B cell (primary cell): ENCODE measurements at regions not wholly inside any gene's neighbourhood (a gene's known extent, or its start where the extent isn't known, plus 50 kb on each side); places are given as distances from the start of the nearest gene placed in this dataset.
"Not testable (repeated sequence)": the region's sequence is repeated elsewhere in the genome, so short reads cannot be mapped to it uniquely, and the experiment has no call there.

Experiments used
- ATAC-seq: fragments of 200-7000 bp; cut with Tn5 transposase; one replicate; pipeline ENCODE4 v1.10.0; 2021; ENCODE audit warnings: low read depth, mild to moderate bottlenecking, moderate number of reproducible peaks, moderate library complexity
- CTCF ChIA-PET: fragments of 350-600 bp; sonication (Branson Sonifier 250); formaldehyde crosslinking; loops from one replicate; lab custom pipeline; 2021; ENCODE audit warnings: antibody characterized with exemption, inconsistent platforms; lab: Charles Lee
- POLR2A ChIA-PET: fragments of 350-600 bp; sonication (Branson Sonifier 250); formaldehyde crosslinking; loops from one replicate; lab custom pipeline; 2021; ENCODE audit warnings: antibody characterized with exemption; lab: Charles Lee
- DNase-seq: peaks from one replicate; pipeline ENCODE4 v3.0.0; 2013
- H2AFZ ChIP-seq: 2 replicates; pipeline ENCODE4 v1.6.1; 2012; ENCODE audit warnings: mild to moderate bottlenecking, low read depth, low read length; ENCODE audit not compliant: insufficient read depth, poor library complexity, severe bottlenecking
- H3K27ac ChIP-seq, 2 donors: 1 replicate in 1 of 2; 2 replicates in 1 of 2; pipeline ENCODE4 v1.5.1; 2012 to 2013; ENCODE audit warnings: low read length in 2 of 2, mild to moderate bottlenecking in 2 of 2, moderate library complexity in 1 of 2
- H3K27me3 ChIP-seq, 4 experiments: fragments of 200-600 bp in 1 of 4; sonication (generic) in 1 of 4; replicated peaks in 1 of 4; 1 replicate in 2 of 4; 2 replicates in 2 of 4; pipeline versions ENCODE4 v1.6.1 to v1.7.0; 2013 to 2016; ENCODE audit warnings: low read length in 3 of 4, mild to moderate bottlenecking in 2 of 4, mixed read lengths in 1 of 4, moderate library complexity in 1 of 4; ENCODE audit not compliant: insufficient read depth in 4 of 4, control insufficient read depth in 3 of 4; ENCODE audit errors: control extremely low read depth in 1 of 4
- H3K36me3 ChIP-seq, 2 experiments: replicated peaks in 1 of 2; 1 replicate in 1 of 2; 2 replicates in 1 of 2; pipeline versions ENCODE4 v1.6.1 to v1.7.1; 2013; ENCODE audit warnings: low read length in 1 of 2; ENCODE audit not compliant: insufficient read depth in 2 of 2, control insufficient read depth in 1 of 2; ENCODE audit errors: control extremely low read depth in 1 of 2, extremely low read depth in 1 of 2
- H3K4me1 ChIP-seq, 2 donors: fragments of 200-600 bp in 1 of 2; sonication (generic) in 1 of 2; 1 replicate in 1 of 2; 2 replicates in 1 of 2; pipeline versions ENCODE4 v1.5.1 to v1.6.1; 2013 to 2017; ENCODE audit warnings: low read length in 2 of 2; ENCODE audit not compliant: control insufficient read depth in 2 of 2, insufficient read depth in 2 of 2
- H3K4me2 ChIP-seq: replicated peaks from 2 replicates; pipeline ENCODE3; 2012; ENCODE audit warnings: mild to moderate bottlenecking, low read depth, low read length; ENCODE audit not compliant: poor library complexity, severe bottlenecking
- H3K4me3 ChIP-seq, 5 experiments: fragments of 200-600 bp in 1 of 5; sonication (generic) in 1 of 5; 1 replicate in 3 of 5; 2 replicates in 2 of 5; pipeline versions ENCODE4 v1.5.1 to v1.7.0; 2011 to 2016; ENCODE audit warnings: low read length in 4 of 5, mild to moderate bottlenecking in 4 of 5, low read depth in 2 of 5, control low read depth in 1 of 5, moderate library complexity in 1 of 5; ENCODE audit not compliant: insufficient read depth in 1 of 5; ENCODE audit errors: control extremely low read depth in 1 of 5, extremely low read depth in 1 of 5
- H3K79me2 ChIP-seq: fragments of 200-600 bp; sonication (generic); one replicate; pipeline ENCODE4 v1.6.0; 2016; ENCODE audit warnings: low read length; ENCODE audit not compliant: control insufficient read depth, insufficient read depth
- H3K9ac ChIP-seq: fragments of 200-600 bp; sonication (generic); 2 replicates; pipeline ENCODE4 v1.6.1; 2017; ENCODE audit warnings: mild to moderate bottlenecking, low read length, moderate library complexity
- H3K9me3 ChIP-seq, 3 donors: one replicate each; pipeline versions ENCODE4 v1.6.1 to v1.7.1; 2013; ENCODE audit warnings: low read length in 2 of 3; ENCODE audit not compliant: control insufficient read depth in 2 of 3, insufficient read depth in 1 of 3; ENCODE audit errors: control extremely low read depth in 1 of 3
- H4K20me1 ChIP-seq: 2 replicates; pipeline ENCODE4 v1.6.0; 2012; ENCODE audit warnings: mild to moderate bottlenecking, low read length; ENCODE audit not compliant: insufficient read depth, control insufficient read depth, poor library complexity, severe bottlenecking
- H3K27ac Mint-ChIP-seq: one replicate; pipeline ENCODE4 v1.8.0; 2021; ENCODE audit warnings: mixed read lengths
- H3K27me3 Mint-ChIP-seq: one replicate; pipeline ENCODE4 v1.8.0; 2021; ENCODE audit warnings: mixed read lengths
- H3K4me1 Mint-ChIP-seq: one replicate; pipeline ENCODE4 v1.8.0; 2021; ENCODE audit warnings: mixed read lengths
- H3K4me3 Mint-ChIP-seq: one replicate; pipeline ENCODE4 v1.8.0; 2021; ENCODE audit warnings: mixed read lengths
- H3K9me3 Mint-ChIP-seq: one replicate; pipeline ENCODE4 v1.8.0; 2022; ENCODE audit warnings: mixed read lengths; ENCODE audit not compliant: insufficient read depth
- WGBS: methylation state at CpG from one replicate; pipeline ENCODE4 v1.1.5; 2013; ENCODE audit warnings: missing lambda C conversion rate; ENCODE audit not compliant: insufficient coverage; 5-methylcytosine and 5-hydroxymethylcytosine counted together
- intact Hi-C: fragments of 100-400 bp; cut with micrococcal nuclease; formaldehyde crosslinking; loops from one replicate; pipeline ENCODE4 v1.10.0; 2022

DNA sequence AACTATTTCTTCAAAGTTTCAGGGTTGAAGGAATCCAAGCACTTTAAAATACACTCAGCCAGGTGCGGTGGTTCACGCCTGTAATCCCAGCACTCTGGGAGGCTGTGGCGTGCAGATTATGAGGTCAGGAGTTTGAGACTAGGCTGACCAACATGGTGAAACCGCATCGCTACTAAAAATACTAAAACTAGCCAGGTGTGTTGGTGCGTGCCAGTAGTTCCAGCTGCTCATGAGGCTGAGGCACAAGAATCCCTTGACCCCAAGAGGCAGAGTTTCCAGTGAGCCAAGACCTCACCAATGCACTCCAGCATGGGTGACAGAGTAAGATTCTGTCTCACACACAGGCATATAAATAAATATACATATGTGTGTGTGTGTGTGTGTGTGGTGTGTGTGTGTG, 85.2 kb downstream of the HSFY2 start:
- H3K4me1 Mint-ChIP-seq, intact Hi-C loops, H3K27ac Mint-ChIP-seq, CTCF ChIA-PET, H3K9me3 Mint-ChIP-seq, H3K4me3 Mint-ChIP-seq, H4K20me1 ChIP-seq, H3K27ac ChIP-seq, POLR2A ChIA-PET, H3K79me2 ChIP-seq, H3K4me2 ChIP-seq, H3K36me3 ChIP-seq, H3K4me3 ChIP-seq, H2AFZ ChIP-seq, ATAC-seq, H3K9me3 ChIP-seq, DNase-seq, H3K4me1 ChIP-seq, H3K27me3 Mint-ChIP-seq, H3K9ac ChIP-seq, H3K27me3 ChIP-seq: not testable (repeated sequence)
- WGBS, result no CpG with 5 or more reads among the region's 6 CpGs

DNA sequence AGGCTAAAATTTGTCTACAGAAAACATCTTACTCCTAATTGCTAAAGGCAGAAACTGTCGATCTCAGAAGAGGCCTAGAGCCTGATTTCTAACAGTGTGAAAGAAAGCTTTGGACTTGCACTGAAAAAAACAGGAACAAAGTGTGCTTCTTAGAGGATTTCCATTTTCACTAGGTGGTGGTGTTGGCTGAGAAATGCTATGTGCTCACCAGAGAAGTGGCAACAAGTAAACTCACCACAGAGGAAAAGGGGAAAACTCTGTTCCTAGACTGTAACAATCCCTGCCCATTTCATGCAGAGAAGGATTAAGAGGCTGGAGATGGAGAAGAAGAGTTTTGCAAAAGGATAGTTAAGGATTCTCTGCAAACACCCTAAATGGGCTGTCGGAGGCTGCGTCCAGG, 84.1 kb downstream of the HSFY2 start:
- H3K9me3 ChIP-seq, intact Hi-C loops, H4K20me1 ChIP-seq, H3K4me3 ChIP-seq, H3K4me1 ChIP-seq, H3K27me3 ChIP-seq, CTCF ChIA-PET, H3K4me1 Mint-ChIP-seq, H3K27ac Mint-ChIP-seq, H3K9me3 Mint-ChIP-seq, POLR2A ChIA-PET, H2AFZ ChIP-seq, H3K36me3 ChIP-seq, H3K4me3 Mint-ChIP-seq, H3K27me3 Mint-ChIP-seq, H3K79me2 ChIP-seq, H3K27ac ChIP-seq, ATAC-seq, DNase-seq, H3K4me2 ChIP-seq, H3K9ac ChIP-seq: not testable (repeated sequence)
- WGBS, result no CpG with 5 or more reads among the region's 3 CpGs

DNA sequence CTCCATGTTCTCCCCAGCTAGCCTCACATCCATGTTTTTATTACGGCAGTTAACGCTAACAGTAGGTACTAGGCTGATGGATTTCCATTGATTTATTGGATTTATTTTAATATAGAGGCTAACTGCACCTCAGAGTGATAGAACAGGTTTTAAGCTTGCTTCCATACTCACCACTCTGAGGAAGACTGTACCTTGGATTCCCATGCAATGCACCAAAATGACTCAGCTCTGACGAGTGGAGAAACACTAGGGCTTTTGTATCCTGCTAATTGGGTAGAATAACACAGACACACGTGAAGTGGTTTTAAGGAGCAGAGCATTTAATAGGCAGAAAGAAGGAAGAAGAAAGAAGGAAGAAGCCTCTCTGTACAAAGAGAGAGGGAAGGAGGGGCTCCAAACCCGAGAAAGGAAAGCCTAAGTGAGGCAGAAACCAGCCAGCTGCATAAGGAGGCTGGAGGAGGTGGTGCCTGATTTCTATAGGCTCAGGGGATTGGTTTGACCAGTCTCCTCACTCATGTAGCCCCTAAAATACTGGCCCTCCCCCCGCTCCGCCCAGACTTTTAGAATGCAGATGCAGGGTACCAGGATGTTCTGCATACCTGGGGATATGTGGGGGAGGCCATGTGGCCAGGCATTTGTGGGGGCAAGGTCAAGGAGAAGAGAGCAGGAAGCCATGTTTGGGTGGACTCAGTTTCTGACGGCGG, 83.5 kb downstream of the HSFY2 start:
- H3K9me3 Mint-ChIP-seq, H3K79me2 ChIP-seq, H3K27ac Mint-ChIP-seq, H3K27me3 Mint-ChIP-seq, H3K9ac ChIP-seq, H3K36me3 ChIP-seq, H3K9me3 ChIP-seq, H4K20me1 ChIP-seq, DNase-seq, H3K4me3 ChIP-seq, H3K4me2 ChIP-seq, H3K4me3 Mint-ChIP-seq, H3K4me1 ChIP-seq, intact Hi-C loops, H3K27me3 ChIP-seq, H3K27ac ChIP-seq, H2AFZ ChIP-seq, CTCF ChIA-PET, H3K4me1 Mint-ChIP-seq, ATAC-seq, POLR2A ChIA-PET: not testable (repeated sequence)
- no CpG with 5 or more reads among the region's 9 CpGs for WGBS

DNA sequence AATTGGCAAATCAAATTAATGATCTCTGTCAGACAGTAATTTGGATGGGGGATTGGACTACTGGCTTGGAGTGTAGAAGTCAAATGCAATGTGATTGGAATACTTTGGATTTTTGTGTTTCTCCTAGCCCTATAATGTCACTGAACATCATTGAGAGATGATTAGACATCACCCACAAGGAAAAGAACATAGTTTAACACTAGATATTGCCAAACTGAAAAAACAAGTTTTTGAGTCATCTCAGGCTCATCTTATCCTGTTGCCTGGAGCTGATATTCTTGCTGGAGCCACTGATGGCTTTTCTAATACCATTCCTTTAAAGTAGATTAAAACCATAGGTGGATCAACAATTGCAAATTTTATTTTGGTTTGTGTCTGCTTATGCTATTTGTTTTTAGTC, 76.7 kb downstream of the HSFY2 start:
- H3K79me2 ChIP-seq, H3K27me3 Mint-ChIP-seq, ATAC-seq, H3K27ac ChIP-seq, POLR2A ChIA-PET, H3K9me3 ChIP-seq, H3K36me3 ChIP-seq, H3K27me3 ChIP-seq, intact Hi-C loops, H3K4me2 ChIP-seq, H3K4me3 Mint-ChIP-seq, H3K4me1 Mint-ChIP-seq, CTCF ChIA-PET, H3K4me1 ChIP-seq, H3K4me3 ChIP-seq, H2AFZ ChIP-seq, H3K27ac Mint-ChIP-seq, H3K9me3 Mint-ChIP-seq, H4K20me1 ChIP-seq, H3K9ac ChIP-seq, DNase-seq: not testable (repeated sequence)
